HG03175 (cell line): ENCODE measurements at regions not wholly inside any gene's neighbourhood (a gene's known extent, or its start where the extent isn't known, plus 50 kb on each side); places are given as distances from the start of the nearest gene placed in this dataset.

ENCODE experiments used
- ATAC-seq: cut with Tn5 transposase; IDR thresholded peaks from one replicate; pipeline ENCODE4 v1.9.1; 2021; ENCODE audit warnings: mild to moderate bottlenecking, moderate library complexity; ENCODE audit not compliant: unreplicated experiment

DNA sequence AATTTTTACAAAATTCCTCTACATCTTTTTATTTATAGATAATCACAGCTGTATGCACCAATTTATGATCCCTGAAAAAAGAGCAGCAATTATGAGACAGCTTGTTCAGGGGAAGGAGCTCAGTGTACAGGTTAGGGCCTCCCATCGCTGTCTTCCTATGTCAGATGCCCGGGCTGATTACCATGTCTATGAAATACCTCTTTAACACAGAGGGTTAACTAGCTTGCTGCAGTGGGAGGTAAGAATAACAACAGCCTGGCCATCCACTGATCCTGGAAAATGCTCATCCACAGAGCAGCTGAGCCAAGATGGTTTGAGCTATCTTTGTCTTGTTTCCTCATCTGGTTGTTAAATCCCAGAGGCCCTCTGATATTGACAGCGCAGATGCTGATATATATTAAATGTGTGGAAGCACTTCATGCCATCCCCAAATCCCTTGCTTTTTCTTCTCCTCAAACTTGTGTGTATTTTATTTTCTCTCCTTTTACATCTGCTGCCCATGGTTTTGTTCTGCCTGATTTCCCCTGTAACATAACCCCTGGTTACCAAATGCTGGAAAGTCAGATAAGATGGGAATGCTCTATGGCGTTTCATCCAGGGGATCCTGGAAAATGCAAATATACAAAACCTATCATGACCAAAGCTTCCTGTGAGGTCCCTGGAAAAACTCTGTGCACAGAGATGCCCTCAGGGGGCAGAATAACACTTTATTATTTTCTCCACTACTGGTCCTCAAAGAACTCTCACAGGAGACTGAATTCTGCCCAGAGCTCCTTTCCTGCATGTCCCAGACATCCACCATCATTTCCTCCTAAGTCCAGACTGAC lies 85.8 kb upstream of the PUDP start:
- ATAC-seq, result no peak

DNA sequence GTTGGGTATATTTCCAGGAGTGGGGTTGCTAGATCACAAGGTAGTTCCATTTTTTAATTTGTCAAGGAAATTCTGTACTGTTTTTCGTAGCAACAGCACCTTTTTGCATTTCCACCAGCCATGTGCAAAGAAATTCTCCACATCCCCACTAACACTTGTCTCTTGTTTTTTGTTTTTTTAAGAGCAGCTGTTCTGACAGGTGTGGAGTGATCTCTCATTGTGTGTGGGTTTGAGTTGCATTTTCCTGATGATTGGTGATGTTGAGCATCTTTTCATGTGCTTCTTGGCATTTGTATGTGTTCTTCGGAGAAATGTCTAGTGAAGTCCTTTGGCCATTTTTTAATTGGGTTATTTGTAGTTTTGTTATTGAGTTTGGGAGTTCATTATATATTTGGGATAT lies 80.3 kb upstream of the PUDP start:
- ATAC-seq, result no peak

DNA sequence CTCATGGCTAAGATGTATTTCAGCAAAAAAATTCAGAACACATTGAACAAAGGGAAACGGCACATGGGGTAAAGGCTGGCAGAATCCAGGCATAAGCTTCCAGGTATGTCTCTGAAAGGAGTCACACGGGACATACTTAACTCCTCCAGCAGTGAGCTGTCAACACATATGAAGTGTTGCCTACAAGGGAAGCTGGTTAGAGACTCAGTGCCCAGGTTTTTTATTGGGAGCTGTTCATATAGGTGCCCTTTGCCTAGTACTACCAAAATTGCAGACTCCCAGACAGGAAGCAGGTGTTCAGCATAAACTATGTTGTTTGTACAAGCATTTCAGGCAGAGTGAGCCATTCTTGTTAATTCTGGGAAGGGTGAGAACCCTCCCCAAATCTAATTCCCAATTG lies 77.4 kb upstream of the PUDP start:
- ATAC-seq, result no peak

DNA sequence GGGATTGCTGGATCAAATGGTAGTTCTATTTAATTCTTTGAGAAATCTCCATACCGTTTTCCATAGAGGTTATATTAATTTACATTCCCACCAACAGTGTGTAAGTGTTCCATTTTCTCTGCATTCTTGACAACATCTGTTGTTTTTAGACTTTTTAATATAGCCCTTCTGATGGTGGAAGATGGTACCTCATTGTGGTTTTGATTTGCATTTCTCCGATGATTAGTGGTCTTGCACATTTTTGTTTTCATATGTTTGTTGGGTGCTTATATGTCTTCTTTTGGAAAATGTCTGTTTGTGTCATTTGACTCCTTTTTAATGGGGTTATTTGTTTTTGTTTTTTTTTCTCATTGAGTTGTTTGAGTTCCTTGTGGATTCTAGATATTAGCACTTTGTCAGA lies 75.3 kb upstream of the PUDP start:
- no peak for ATAC-seq

DNA sequence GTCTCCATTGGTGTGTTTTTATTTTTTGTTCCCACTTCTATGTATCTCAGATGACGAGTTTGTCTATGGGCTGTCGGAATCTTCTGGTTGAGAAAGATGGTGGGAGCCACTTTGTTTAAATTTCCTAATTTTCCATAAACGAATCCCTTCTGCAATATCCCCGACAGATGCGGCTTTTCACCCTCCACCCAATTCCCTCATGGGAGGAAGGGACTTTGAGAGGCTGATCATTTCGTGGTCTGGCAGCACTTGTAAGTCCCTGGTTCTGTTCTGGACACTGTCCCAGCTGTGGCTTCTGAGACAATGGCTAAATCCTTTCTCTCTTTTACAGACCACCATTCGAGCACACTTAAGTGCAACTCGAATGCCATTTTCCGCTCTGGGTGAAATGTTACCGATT lies 72.2 kb upstream of the PUDP start:
- no peak for ATAC-seq

DNA sequence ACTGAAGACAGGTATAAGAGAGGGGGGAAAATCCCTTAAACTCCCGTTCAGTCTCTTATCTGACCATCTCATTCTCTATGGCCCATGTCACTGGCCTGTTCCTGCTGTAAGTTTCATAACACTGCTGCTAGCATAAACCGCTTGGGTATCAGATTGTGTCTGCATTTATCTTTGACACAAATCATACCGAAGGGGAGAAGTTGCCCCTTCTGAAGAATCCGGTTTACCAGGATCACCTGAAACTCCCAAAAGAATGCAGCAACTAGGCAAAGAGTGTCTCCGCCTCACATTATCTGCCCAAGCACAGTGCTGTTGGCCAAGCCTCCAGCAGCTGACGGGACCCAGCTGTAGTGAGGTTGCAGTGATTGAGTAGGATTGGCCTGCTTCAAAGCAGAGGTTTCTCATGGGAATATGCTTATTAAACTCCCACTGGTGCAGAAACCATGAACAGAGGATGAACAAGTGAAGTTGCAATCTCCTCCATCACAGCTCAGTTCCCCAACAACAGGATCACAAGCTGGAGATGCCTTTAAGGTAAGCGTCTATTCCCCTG lies 71.3 kb upstream of the PUDP start:
- no peak for ATAC-seq

DNA sequence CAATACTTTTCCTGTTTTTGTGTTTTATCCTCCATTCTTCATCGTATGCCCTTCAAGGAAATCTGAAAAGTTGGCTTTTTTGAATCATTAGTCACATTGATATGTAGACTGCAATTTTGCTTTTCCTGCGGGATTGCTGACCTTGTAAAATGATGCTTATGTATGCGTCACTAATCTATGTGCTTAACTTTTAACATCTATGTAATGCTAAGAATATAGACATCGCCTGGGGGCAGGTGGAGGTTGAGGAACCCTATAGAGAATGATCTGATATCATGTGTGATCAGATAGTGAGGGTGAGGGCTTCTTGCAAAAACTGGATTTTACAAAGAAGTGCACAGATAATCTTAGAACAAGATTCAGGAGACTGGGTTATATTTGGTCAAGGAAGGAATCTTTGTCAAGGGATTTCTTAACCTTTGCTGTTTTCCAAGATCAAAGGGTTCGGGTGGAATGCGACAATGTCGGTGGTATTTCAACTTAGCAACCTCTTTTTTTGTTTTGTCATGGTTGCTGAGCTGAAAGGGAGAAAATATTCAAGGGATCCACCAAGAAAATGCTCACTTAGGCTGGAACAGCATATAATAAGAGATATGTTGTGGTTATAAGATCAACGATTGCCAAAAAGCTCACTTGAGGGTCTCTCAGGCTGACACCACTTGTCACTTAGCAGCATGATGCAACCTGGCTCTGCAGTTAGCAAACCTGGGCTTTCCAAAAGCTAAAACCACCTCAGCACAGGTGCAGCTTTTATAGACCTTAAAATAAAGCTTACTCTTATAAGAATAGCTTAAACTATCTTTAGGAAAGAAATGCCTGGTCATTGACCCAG lies 70.6 kb upstream of the PUDP start:
- no peak for ATAC-seq

DNA sequence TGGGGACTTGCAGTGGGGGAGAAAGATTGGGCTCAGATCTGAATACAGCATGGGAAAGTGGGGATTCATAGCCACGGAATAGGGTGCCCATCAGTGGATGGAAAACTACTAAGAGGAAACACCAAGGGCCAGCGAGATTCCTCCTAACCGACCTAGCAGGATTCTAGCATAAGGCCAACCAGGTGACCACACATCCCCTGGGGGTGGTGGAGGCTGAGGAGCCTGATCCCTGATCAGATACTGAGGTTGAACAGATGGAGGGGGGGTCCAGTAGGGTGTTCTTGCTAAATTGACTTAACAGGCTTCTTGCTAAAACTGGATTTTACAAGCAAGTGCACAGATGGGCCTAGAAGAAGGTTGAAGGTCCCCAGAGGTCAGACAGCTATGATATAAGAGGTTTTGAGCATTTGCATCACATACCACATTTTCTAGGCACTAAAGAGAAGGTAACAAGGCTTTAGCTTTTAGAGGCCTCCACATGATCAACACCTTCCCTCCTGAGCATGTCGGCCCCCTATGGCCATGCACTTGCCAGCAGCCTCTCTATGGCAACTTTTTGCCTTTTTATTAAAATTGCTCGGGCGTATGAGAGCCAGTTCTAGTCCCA lies 69.1 kb upstream of the PUDP start:
- ATAC-seq, result no peak

DNA sequence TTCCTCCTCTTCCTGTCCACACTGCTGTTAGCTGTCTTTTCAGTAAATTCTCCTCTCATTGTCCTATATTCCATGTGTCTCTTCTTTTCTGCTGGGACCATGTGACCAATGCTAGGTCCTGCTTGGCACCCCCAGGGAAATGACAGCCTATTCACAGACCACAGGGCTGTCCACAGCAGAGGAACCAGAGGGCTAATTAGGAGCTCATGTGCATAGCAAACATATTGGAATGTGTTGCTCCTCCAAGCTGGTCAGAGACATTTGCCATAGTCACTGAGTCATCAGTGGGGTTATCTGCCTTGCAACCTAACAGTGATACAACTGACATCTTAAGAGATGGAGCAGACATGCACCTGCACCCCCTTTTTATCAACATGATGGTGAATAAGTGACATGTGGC lies 67.9 kb upstream of the PUDP start:
- no peak for ATAC-seq

DNA sequence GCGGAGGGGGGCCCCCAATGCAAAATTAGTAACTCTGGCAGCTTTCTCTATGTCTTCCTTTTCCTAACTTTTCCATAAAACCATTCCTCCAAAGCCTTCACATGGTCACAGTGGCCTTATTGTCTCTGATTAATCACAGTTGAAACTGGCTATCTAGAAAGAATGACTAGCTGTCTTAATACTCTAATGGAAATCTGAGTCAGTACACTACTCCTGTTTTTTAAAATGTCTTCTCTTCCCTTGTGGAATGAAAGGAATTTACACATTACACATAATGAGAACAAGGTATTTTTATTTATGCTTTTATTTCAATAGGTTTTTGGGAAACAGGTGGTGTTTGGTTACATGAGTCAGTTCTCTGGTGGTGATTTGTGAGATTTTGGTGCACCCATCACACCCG lies 66.3 kb upstream of the PUDP start:
- no peak for ATAC-seq

DNA sequence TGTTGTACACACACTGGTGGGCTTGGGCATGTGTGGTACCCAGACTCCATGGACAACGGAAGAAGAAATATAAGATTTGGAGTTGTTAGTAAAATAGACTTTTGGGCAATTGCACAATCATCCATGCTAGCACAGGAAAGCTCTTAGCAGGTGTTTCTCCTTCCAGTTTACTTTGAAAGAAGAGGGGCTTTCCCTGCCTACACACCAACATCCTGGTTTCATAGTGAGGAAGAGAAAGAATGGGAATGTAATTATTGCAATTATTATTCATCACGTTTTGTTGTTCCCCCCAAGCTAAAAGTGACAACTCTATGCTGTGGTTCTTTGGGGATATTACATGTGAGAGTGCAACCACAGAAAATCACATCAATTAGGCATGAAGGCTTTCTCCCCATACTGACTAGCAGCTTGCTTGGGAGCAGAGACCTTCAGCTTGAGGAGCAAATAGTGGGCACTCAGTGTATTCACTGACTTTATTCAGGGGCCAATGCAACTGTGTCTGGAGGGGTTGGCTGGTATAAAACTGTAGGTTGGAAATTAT lies 57.2 kb upstream of the PUDP start:
- ATAC-seq, result no peak

DNA sequence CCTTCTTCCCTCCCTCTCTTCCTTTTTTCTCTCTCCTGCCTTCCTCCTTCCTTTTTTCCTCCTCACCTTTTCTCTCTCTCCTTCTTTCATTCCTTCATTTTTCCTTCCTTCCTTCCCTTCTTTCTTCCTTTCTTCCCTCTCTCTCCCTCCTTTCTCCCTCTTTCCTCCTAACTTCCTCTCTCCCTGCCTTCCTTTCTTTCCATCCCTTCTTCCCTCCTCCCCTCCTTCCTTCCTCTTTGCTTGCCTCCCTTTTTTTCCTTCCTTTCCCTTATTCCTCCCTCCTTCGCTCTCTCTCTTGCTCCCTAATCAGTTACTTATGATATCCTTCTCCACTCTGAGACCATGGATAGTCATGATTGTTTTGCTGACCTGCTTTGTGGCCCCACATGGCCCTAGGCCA lies 56.7 kb upstream of the PUDP start:
- no peak for ATAC-seq

DNA sequence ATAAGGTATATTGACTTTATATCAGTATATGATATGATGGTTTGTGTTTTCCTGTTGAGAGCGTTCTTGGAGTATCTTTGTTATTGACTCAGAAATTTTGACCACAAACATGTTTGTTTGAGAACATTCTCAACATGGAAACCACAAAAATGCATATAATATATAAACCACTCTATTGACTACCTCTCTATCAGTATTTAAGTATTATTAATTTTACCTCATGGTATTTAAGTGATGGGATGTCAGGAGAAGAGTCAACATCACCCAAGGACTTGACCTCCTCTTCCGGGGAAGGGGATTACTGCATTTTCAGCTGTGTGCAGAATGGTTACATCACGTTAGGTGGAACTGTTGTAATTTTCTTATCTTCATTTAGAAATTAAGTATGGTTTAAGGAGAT lies 54.3 kb upstream of the PUDP start:
- ATAC-seq, result no peak

DNA sequence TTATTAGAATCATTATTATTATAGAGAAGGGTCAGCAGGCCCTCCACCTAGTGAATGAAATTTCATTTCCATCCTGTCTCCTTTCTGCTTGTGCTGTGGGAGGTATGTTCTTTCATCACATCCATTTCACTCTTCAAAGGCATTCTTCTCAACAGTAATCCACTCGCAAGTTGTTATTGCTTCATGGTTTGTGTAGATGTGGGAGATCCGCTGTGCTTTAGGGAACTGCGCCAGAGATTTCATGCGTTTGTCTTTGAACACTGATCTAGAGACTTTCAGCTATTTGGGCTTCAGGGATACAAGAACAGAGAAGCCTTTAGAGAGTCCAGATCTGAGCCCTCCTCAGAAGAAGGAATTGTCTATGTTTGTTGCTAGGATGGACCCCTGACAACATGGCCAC lies 53.5 kb upstream of the PUDP start:
- no peak for ATAC-seq

DNA sequence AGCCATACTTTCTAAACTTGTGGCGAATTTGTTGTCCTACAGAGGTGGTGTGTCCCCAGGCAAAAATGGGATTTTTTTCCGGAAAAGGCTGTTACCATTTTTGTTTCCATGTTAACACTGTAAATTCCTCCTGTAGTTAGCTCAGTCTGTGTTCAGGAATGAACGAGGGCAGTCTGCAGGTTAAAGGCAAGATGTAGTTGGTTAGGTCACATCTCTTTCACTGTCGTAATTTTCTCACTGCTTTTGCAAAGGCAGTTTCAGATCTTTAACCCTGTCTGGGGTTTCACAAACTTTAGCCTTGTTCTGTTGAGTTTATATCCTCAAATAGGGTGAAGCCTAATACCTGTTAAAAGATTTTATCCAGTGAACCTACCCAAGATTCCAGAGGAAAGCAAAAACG lies 50.5 kb upstream of the PUDP start:
- no peak for ATAC-seq
